MM.1S (cell line): ENCODE measurements at regions not wholly inside any gene's neighbourhood (a gene's known extent, or its start where the extent isn't known, plus 50 kb on each side); places are given as distances from the start of the nearest gene placed in this dataset.
"Not testable (repeated sequence)": the region's sequence is repeated elsewhere in the genome, so short reads cannot be mapped to it uniquely, and the experiment has no call there.

Source experiments
- DNase-seq: peaks from one replicate; pipeline ENCODE4 v3.0.0-alpha.2; 2015
- H2AFZ ChIP-seq: fragments of 300-600 bp; sonication (generic); 2 replicates; pipeline ENCODE4 v1.6.0; 2016; ENCODE audit warnings: antibody characterized with exemption, low read length
- H3F3A ChIP-seq: fragments of 300-600 bp; sonication (generic); 2 replicates; pipeline ENCODE4 v1.6.1; 2016; ENCODE audit warnings: mild to moderate bottlenecking, antibody characterized with exemption, low read length, moderate library complexity, mixed read lengths; ENCODE audit not compliant: insufficient read depth
- H3K27ac ChIP-seq: fragments of 300-600 bp; sonication (generic); 2 replicates; pipeline ENCODE4 v1.5.1; 2016; ENCODE audit warnings: mild to moderate bottlenecking, low read length
- H3K27me3 ChIP-seq: fragments of 300-600 bp; sonication (generic); replicated peaks from 2 replicates; pipeline ENCODE4 v1.6.0; 2016; ENCODE audit warnings: low read length; ENCODE audit not compliant: insufficient read depth
- H3K36me3 ChIP-seq: fragments of 300-600 bp; sonication (generic); replicated peaks from 2 replicates; pipeline ENCODE4 v1.6.1; 2016; ENCODE audit warnings: mild to moderate bottlenecking, low read length, mixed read lengths; ENCODE audit not compliant: insufficient read depth
- H3K4me1 ChIP-seq: fragments of 300-600 bp; sonication (generic); 2 replicates; pipeline ENCODE4 v1.6.1; 2016; ENCODE audit warnings: low read length, mixed read lengths
- H3K4me2 ChIP-seq: fragments of 300-600 bp; sonication (generic); 2 replicates; pipeline ENCODE4 v1.6.0; 2016; ENCODE audit warnings: low read depth, low read length
- H3K4me3 ChIP-seq: fragments of 300-600 bp; sonication (generic); 2 replicates; pipeline ENCODE4 v1.5.1; 2016; ENCODE audit warnings: low read length, mixed read lengths
- H3K79me2 ChIP-seq: fragments of 300-600 bp; sonication (generic); 2 replicates; pipeline ENCODE4 v1.6.1; 2016; ENCODE audit warnings: mixed run types, low read length, mixed read lengths
- H3K9ac ChIP-seq: fragments of 300-600 bp; sonication (generic); 2 replicates; pipeline ENCODE4 v1.6.1; 2016; ENCODE audit warnings: low read length, mixed read lengths
- H3K9me2 ChIP-seq: fragments of 300-600 bp; sonication (generic); replicated peaks from 2 replicates; pipeline ENCODE4 v1.6.1; 2016; ENCODE audit warnings: mild to moderate bottlenecking, low read length, mixed read lengths; ENCODE audit not compliant: insufficient read depth
- H3K9me3 ChIP-seq: fragments of 300-600 bp; sonication (generic); replicated peaks from 2 replicates; pipeline ENCODE4 v1.6.1; 2016; ENCODE audit warnings: mild to moderate bottlenecking, low read length, mixed read lengths; ENCODE audit not compliant: insufficient read depth
- H4K20me1 ChIP-seq: fragments of 300-600 bp; sonication (generic); 2 replicates; pipeline ENCODE4 v1.6.1; 2016; ENCODE audit warnings: mild to moderate bottlenecking, low read length, moderate library complexity, mixed read lengths; ENCODE audit not compliant: insufficient read depth
- EZH2 ChIP-seq: fragments of 300-600 bp; sonication (generic); optimal IDR thresholded peaks from 2 replicates; pipeline ENCODE3; 2017; ENCODE audit warnings: low read depth, mild to moderate bottlenecking, antibody characterized with exemption, low read length, mixed read lengths
- EZH2phosphoT487 ChIP-seq: fragments of 300-600 bp; sonication (generic); IDR thresholded peaks from 2 replicates; pipeline ENCODE4 v1.6.1; 2018; ENCODE audit warnings: antibody characterized with exemption, low read length
- TF ChIP-seq, protein P1 (sequence below): fragments of 300-600 bp; sonication (generic); IDR thresholded peaks from 2 replicates; pipeline ENCODE4 v1.5.1; 2016; ENCODE audit warnings: antibody characterized with exemption, low read length, mixed read lengths

DNA sequence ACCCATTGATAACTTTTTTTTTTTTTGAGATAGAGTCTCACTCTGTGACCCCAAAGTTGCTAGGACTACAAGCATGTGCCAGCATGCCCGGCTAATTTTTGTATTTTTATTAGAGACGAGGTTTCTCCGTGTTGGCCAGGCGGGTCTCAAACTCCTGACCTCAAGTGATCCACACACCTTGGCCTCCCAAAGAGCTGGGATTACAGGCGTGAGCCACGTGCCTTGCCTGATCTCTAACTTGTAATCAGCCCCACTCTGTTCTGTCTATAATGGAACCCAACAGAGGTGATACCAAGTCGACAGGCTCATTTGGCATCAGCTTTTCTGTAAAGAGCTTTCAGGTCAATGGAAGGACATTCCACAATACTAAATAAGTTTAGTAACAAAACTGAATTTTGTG lies 99.4 kb downstream of the HFE start:
- Histone ChIP-seq H3K27ac (no peak overlapping the region), H3K9me2 (no peaks in the 10 kb centered on the region), H3K27me3 (no peaks in the 10 kb centered on the region), H3K4me1 (peaks cover 21% of the 10 kb centered on the region; the same call in 1 of the 2 replicates), H3K79me2 (no peaks in the 10 kb centered on the region), H3K9me3 (no peaks in the 10 kb centered on the region), H3K4me3 (no peak overlapping the region), H3K9ac (no peak overlapping the region), H3K36me3 (no peaks in the 10 kb centered on the region), H2AFZ (no peak overlapping the region), H4K20me1 (no peaks in the 10 kb centered on the region), H3K4me2 (no peak overlapping the region), H3F3A (peaks cover 36% of the 10 kb centered on the region)
- TF ChIP-seq, protein P1, sequence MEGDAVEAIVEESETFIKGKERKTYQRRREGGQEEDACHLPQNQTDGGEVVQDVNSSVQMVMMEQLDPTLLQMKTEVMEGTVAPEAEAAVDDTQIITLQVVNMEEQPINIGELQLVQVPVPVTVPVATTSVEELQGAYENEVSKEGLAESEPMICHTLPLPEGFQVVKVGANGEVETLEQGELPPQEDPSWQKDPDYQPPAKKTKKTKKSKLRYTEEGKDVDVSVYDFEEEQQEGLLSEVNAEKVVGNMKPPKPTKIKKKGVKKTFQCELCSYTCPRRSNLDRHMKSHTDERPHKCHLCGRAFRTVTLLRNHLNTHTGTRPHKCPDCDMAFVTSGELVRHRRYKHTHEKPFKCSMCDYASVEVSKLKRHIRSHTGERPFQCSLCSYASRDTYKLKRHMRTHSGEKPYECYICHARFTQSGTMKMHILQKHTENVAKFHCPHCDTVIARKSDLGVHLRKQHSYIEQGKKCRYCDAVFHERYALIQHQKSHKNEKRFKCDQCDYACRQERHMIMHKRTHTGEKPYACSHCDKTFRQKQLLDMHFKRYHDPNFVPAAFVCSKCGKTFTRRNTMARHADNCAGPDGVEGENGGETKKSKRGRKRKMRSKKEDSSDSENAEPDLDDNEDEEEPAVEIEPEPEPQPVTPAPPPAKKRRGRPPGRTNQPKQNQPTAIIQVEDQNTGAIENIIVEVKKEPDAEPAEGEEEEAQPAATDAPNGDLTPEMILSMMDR: no peak
- TF ChIP-seq EZH2: no peak
- no peak for TF ChIP-seq EZH2phosphoT487
- DNase-seq: no peak

DNA sequence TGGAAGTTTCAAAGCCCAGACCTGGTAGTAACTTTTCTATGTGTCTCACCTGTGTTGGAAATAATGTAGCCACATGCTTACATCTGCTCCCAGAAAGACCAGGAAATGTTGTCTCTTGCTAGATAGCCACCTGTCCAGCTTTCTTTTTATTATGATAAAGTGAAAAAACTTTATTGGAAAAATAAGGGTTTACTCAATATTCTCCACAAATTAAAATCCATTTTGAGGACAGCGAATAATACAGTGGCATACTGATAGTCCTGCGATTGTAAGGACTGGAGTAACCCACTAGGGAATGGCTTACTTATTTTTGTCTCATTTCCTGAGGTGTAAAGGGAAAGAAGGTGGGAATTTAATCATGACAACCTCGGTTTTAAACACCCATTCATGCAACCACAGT lies 100.1 kb downstream of the HFE start:
- Histone ChIP-seq H2AFZ (no peak overlapping the region), H3K36me3 (no peaks in the 10 kb centered on the region), H3K9ac (no peak overlapping the region), H3K27ac (no peak overlapping the region; the same call in 1 of the 2 replicates), H3K4me1 (peaks cover 21% of the 10 kb centered on the region; the same call in 1 of the 2 replicates), H3K4me2 (peak overlapping the region; percentile 92; the same call in 1 of the 2 replicates), H3K9me3 (no peaks in the 10 kb centered on the region), H3K27me3 (no peaks in the 10 kb centered on the region), H4K20me1 (no peaks in the 10 kb centered on the region), H3F3A (peaks cover 36% of the 10 kb centered on the region), H3K79me2 (no peaks in the 10 kb centered on the region), H3K4me3 (no peak overlapping the region), H3K9me2 (no peaks in the 10 kb centered on the region)
- TF ChIP-seq, protein P1: no peak
- TF ChIP-seq EZH2 (no peak), EZH2phosphoT487 (no peak)
- DNase-seq: no peak

DNA sequence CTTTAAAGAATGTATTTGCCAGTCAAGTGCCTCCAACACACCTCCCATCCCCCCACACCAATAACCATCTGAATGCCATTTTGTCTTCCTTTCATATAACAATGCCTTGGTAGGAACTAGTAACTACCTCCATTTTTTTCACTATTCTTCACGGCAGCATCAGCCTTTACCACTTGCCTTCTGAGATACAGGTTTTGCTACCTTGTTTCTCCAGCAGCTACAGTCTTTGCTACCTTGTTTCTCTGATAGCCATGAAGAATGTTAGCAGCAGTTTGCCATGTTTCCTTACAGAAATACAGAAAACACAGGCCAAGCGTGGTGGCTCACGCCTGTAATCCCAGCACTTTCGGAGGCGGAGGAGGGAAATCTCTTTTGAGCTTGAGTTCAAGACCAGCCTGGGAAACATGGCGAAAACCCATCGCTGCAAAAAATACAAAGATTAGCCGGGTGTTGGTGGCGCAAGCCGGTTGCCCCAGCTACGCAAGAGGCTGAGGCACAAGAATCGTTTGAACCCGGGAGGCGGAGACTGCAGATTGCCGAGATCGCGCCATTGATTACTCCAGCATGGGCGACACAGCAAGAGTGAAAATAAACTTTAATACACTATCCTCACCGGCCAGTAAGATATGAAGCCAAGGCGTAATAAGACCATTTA lies 100.9 kb downstream of the HFE start:
- peaks cover 36% of the 10 kb centered on the region for H3F3A ChIP-seq
- peak overlapping the region; percentile 77 for H3K9ac ChIP-seq
- DNase-seq: peak; percentile 77
- peak overlapping the region; percentile 66 for H3K4me3 ChIP-seq
- H2AFZ ChIP-seq: peak overlapping the region; percentile 10
- H3K4me2 ChIP-seq: peak overlapping the region; percentile 92
- H3K4me1 ChIP-seq: peaks cover 21% of the 10 kb centered on the region; the same call in 1 of the 2 replicates
- no peaks in the 10 kb centered on the region for H3K27me3 ChIP-seq
- TF ChIP-seq EZH2phosphoT487: no peak
- TF ChIP-seq, protein P1: no peak
- TF ChIP-seq EZH2: no peak
- peak overlapping the region; percentile 96 for H3K27ac ChIP-seq
- H3K9me3 ChIP-seq: no peaks in the 10 kb centered on the region
- H3K36me3 ChIP-seq: no peaks in the 10 kb centered on the region
- H4K20me1 ChIP-seq: no peaks in the 10 kb centered on the region
- no peaks in the 10 kb centered on the region for H3K9me2 ChIP-seq
- no peaks in the 10 kb centered on the region for H3K79me2 ChIP-seq

DNA sequence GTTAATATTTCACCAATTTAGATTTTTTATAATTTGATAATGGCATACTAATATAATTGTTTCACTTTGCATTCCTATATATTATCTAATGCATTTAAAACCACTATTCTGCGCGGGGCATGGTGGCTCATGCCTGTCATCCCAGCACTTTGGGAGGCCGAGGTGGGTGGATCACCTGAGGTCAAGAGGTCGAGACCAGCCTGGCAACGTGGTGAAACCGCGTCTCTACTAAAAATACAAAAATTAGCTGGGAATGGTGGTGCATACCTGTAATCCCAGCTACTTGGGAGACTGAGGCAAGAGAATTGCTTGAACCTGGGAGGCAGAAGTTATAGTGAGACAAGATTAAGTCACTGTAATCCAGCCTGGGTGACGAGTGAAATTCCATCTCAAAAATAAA lies 104.3 kb downstream of the HFE start:
- H3K79me2 ChIP-seq, H4K20me1 ChIP-seq, H3K27me3 ChIP-seq, H3K27ac ChIP-seq, H3K9me3 ChIP-seq, H3K4me3 ChIP-seq, H3K9me2 ChIP-seq, H3K4me2 ChIP-seq, DNase-seq, H3K36me3 ChIP-seq, H3K9ac ChIP-seq, H2AFZ ChIP-seq: not testable (repeated sequence)
- Histone ChIP-seq H3F3A (peaks cover 44% of the 10 kb centered on the region), H3K4me1 (peaks cover 16% of the 10 kb centered on the region; the same call in 1 of the 2 replicates)
